ENCODE measurements at regions not wholly inside any gene's neighbourhood (a gene's known extent, or its start where the extent isn't known, plus 50 kb on each side); places are given as distances from the start of the nearest gene placed in this dataset.

GRCh38 chr7:79973455-79973854, 161.2 kb upstream of the GNAI1 start:
- no peaks in the 10 kb centered on the region for H3K9me2 ChIP-seq (replicated peaks; ENCODE audit: insufficient read depth)
- H3K4me2 ChIP-seq, result no peak overlapping the region
- no peaks in the 10 kb centered on the region for H3K27me3 ChIP-seq
- no peaks in the 10 kb centered on the region for H3K79me2 ChIP-seq
- DNase-seq (ENCODE audit: low spot score), result no peak
- H3K4me1 ChIP-seq (ENCODE audit: insufficient read depth), result no peaks in the 10 kb centered on the region
- WGBS (ENCODE audit: low lambda C conversion rate, missing lambda C conversion rate), result 89% methylated on average over 1 of the region's 1 CpG
- H3K27ac ChIP-seq, result no peak overlapping the region
- no peaks in the 10 kb centered on the region for H4K20me1 ChIP-seq (ENCODE audit: insufficient read depth, poor library complexity, severe bottlenecking)
- TF ChIP-seq EZH2phosphoT487 (IDR thresholded peaks at IDR 0.05; ENCODE audit: low read depth, severe bottlenecking, unreplicated experiment), result no peak
- no peak for TF ChIP-seq CTCF (IDR thresholded peaks at IDR 0.05; ENCODE audit: poor library complexity)
- no peak for TF ChIP-seq EZH2 (IDR thresholded peaks at IDR 0.05; ENCODE audit: borderline replicate concordance)
- no peaks in the 10 kb centered on the region for H3K36me3 ChIP-seq (replicated peaks; ENCODE audit: insufficient read depth, low read depth)
- H2AFZ ChIP-seq, result no peak overlapping the region
- no peak overlapping the region for H3K4me3 ChIP-seq
- no peaks in the 10 kb centered on the region for H3K9me3 ChIP-seq (ENCODE audit: low read depth)

GRCh38 chr7:79971058-79971457, 163.6 kb upstream of the GNAI1 start:
- Histone ChIP-seq H3K79me2 (no peaks in the 10 kb centered on the region), H3K27me3 (no peaks in the 10 kb centered on the region), H3K9me3 (ENCODE audit: low read depth) (no peaks in the 10 kb centered on the region), H2AFZ (no peak overlapping the region), H3K27ac (no peak overlapping the region), H3K4me2 (no peak overlapping the region), H3K9me2 (replicated peaks; ENCODE audit: insufficient read depth) (no peaks in the 10 kb centered on the region), H4K20me1 (ENCODE audit: insufficient read depth, poor library complexity, severe bottlenecking) (no peaks in the 10 kb centered on the region), H3K4me1 (ENCODE audit: insufficient read depth) (no peaks in the 10 kb centered on the region), H3K4me3 (no peak overlapping the region), H3K36me3 (replicated peaks; ENCODE audit: insufficient read depth, low read depth) (no peaks in the 10 kb centered on the region)
- 95% methylated on average over 3 of the region's 3 CpGs for WGBS (ENCODE audit: low lambda C conversion rate, missing lambda C conversion rate)
- DNase-seq (ENCODE audit: low spot score), result no peak
- TF ChIP-seq EZH2phosphoT487 (IDR thresholded peaks at IDR 0.05; ENCODE audit: low read depth, severe bottlenecking, unreplicated experiment) (no peak), EZH2 (IDR thresholded peaks at IDR 0.05; ENCODE audit: borderline replicate concordance) (no peak), CTCF (IDR thresholded peaks at IDR 0.05; ENCODE audit: poor library complexity) (no peak)

GRCh38 chr7:79968894-79969293, 165.7 kb upstream of the GNAI1 start:
- Histone ChIP-seq H3K9me2 (replicated peaks; ENCODE audit: insufficient read depth) (no peaks in the 10 kb centered on the region), H3K79me2 (no peaks in the 10 kb centered on the region), H3K27me3 (no peaks in the 10 kb centered on the region), H3K4me3 (no peak overlapping the region), H3K4me1 (ENCODE audit: insufficient read depth) (no peaks in the 10 kb centered on the region), H3K4me2 (no peak overlapping the region), H3K9me3 (ENCODE audit: low read depth) (no peaks in the 10 kb centered on the region), H2AFZ (no peak overlapping the region), H3K36me3 (replicated peaks; ENCODE audit: insufficient read depth, low read depth) (no peaks in the 10 kb centered on the region), H3K27ac (no peak overlapping the region), H4K20me1 (ENCODE audit: insufficient read depth, poor library complexity, severe bottlenecking) (no peaks in the 10 kb centered on the region)
- no peak for DNase-seq (ENCODE audit: low spot score)
- TF ChIP-seq EZH2 (IDR thresholded peaks at IDR 0.05; ENCODE audit: borderline replicate concordance), result no peak
- WGBS (ENCODE audit: low lambda C conversion rate, missing lambda C conversion rate), result 79% methylated on average over 2 of the region's 2 CpGs

- no peaks in the 10 kb centered on the region for H3K79me2 ChIP-seq
- WGBS (ENCODE audit: low lambda C conversion rate, missing lambda C conversion rate), result 67% methylated on average over 4 of the region's 4 CpGs
- H4K20me1 ChIP-seq (ENCODE audit: insufficient read depth, poor library complexity, severe bottlenecking), result no peaks in the 10 kb centered on the region
- H3K4me1 ChIP-seq (ENCODE audit: insufficient read depth), result no peaks in the 10 kb centered on the region
- no peak overlapping the region for H3K4me2 ChIP-seq
- H2AFZ ChIP-seq, result no peak overlapping the region
- no peak overlapping the region for H3K4me3 ChIP-seq
- no peak for TF ChIP-seq CTCF (IDR thresholded peaks at IDR 0.05; ENCODE audit: poor library complexity)
- TF ChIP-seq EZH2phosphoT487 (IDR thresholded peaks at IDR 0.05; ENCODE audit: low read depth, severe bottlenecking, unreplicated experiment), result no peak
- no peak for TF ChIP-seq EZH2 (IDR thresholded peaks at IDR 0.05; ENCODE audit: borderline replicate concordance)
- no peaks in the 10 kb centered on the region for H3K36me3 ChIP-seq (replicated peaks; ENCODE audit: insufficient read depth, low read depth)
- H3K9me2 ChIP-seq (replicated peaks; ENCODE audit: insufficient read depth), result no peaks in the 10 kb centered on the region
- no peaks in the 10 kb centered on the region for H3K9me3 ChIP-seq (ENCODE audit: low read depth)
- no peaks in the 10 kb centered on the region for H3K27me3 ChIP-seq
- DNase-seq (ENCODE audit: low spot score), result no peak
- no peak overlapping the region for H3K27ac ChIP-seq
These were observed 166.5 kb upstream of the GNAI1 start for GRCh38 chr7:79968077-79968648.

Measured in hepatocyte (in vitro differentiated cells).